ENCODE measurements at regions not wholly inside any gene's neighbourhood (a gene's known extent, or its start where the extent isn't known, plus 50 kb on each side); places are given as distances from the start of the nearest gene placed in this dataset.
"Not testable (repeated sequence)": the region's sequence is repeated elsewhere in the genome, so short reads cannot be mapped to it uniquely, and the experiment has no call there.

DNA sequence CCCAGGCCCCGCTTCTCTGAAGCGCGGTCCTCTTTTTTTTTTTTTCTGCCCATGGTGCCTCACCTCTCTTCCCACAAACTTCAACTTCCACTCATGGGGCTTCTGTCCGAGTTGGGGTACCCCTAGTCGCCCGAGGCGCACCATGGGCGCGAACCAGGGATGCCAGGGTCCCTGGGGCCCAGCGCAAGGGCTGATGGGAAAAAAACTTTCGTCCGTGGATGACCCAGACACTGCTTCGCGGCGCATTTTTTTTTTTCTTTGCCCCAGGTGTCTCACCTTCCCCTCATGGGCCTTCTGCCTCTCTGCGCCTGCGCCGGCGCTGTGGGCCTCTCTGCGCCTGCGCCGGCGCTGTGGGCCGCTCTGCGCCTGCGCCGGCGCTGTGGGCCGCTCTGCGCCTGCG, 1268.8 kb downstream of the FOXD4L5 start:
- DNase-seq = peak; percentile 22

DNA sequence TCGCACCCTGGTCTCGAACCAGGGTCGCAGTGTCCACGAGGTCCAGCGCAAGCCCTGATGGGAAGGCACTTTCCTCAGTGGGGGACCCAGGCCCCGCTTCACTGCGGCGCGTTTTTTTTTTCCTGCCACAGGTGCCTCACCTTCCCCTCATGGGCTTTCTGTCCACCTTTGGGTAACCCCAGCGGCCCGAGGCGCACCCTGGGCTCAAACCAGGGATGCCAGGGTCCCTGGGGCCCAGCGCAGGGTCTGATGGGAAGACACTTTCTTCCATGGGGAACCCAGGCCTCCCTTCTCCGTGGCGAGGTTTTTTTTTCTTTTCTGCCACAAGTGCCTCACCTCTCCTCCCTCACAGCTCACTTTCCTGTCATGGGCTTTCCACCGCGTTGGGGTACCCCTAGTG, 1269.9 kb downstream of the FOXD4L5 start:
- no peak for DNase-seq

DNA sequence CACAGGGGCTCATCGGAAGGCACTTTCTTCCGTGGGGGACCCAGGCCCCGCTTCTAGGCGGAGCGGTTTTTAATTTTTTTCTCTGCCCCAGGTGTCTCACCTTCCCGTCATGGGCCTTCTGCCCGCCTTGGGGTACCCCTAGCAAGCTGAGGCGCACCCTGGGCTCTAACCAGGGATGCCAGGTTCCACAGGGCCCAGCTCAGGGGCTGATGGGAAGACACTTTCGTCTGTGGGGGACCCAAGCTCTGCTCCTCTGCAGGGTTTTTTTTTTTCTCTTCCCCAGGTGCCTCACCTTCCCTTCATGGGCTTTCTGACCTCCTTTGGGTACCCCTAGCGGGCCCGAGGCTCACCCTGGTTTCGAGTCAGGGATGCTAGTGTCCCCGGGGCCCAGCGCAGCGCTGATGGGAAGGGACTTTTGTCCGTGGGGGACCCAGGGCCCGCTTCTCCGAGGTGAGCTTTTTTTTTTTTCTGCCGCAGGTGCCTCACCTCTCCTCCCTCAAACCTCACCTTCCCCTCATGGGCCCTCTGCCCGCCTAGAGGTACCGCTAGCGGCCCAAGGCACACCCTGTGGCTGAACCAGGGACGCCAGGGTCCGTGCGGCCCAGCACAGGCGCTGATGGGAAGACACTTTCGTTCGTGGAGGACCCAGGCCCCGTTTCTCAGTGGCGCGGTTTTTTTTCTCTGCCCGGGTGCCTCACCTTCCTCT, 1270.5 kb downstream of the FOXD4L5 start:
- not testable (repeated sequence) for DNase-seq

DNA sequence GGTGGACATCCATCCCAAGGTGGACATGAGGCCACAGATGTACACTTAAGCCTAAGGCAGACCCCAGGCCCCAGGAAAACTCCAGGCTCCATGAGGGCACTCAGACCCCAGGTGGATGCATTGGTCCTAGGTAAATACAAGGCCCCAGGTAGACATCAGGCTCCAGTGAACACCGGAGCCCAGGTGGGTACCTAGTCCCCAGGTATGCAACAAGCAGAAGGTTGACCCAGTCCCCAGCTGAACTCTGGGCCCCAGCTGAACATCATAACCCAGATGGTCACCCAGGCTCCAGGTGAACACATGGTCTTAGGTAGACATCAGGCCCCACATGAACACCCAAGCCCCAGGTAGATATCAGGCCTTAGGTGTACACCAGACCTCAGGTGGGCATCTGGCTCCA, 1271.9 kb downstream of the FOXD4L5 start:
- not testable (repeated sequence) for DNase-seq

DNA sequence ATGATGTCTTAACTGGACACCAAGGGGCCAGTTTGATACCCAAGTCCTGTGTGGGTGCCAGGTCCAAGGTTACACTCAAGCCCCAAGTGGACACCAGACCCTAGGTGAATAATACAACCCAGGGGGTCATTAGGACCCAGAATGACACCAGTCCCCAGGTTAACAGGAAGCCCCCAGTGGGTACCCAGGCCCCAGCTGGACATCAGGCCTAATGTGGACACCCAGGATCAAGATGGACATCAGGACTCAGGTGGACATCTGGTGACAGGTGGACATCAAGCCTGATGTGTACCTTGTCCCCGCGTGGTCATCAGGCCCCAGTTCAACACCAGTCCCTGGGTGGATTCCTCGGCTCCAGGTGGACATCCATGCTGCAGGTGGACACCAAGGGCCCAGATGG, 1273.0 kb downstream of the FOXD4L5 start:
- not testable (repeated sequence) for DNase-seq

DNA sequence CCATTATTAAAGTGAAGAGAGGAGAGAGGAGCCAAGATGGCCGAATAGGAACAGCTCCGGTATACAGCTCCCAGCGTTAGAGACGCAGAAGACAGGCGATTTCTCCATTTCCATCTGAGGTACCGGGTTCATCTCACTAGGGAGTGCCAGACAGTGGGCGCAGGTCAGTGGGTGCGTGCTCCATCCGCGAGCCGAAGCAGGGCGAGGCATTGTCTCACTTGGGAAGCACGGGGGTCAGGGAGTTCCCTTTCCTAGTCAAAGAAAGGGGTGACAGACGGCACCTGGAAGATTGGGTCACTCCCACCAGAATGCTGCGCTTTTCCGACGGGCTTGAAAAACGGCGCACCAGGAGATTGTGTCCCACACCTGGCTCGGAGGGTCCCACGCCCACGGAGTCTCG, 1305.3 kb downstream of the FOXD4L5 start:
- DNase-seq = not testable (repeated sequence)
